HG03159 (cell line): ENCODE measurements at regions not wholly inside any gene's neighbourhood (a gene's known extent, or its start where the extent isn't known, plus 50 kb on each side); places are given as distances from the start of the nearest gene placed in this dataset.

Source experiments
- ATAC-seq: cut with Tn5 transposase; IDR thresholded peaks from one replicate; pipeline ENCODE4 v1.9.1; 2021; ENCODE audit warnings: mild to moderate bottlenecking, moderate library complexity; ENCODE audit not compliant: unreplicated experiment

GRCh38 chr3:3579658-3580057 lies 219.6 kb upstream of the LRRN1 start:
- ATAC-seq, result no peak

DNA sequence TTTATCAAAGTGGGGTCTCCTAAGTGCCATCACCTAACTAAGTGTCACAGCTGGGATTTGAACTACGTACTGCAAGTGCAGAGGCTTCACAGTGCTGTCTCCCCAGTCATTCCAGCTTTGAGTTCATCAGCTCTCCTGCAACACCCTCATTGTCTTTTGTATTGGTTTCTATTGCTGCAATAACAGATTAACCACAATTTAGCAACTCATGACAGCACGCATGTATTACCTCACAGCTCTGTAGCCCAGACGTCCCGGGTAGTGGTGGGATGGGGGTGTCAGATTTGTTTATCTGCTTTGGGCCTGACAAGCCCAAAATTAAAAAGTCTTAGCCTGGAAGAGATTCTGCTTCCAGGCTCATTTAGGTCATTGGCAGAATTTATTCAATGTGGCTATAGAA lies 220.5 kb upstream of the LRRN1 start:
- no peak for ATAC-seq

DNA sequence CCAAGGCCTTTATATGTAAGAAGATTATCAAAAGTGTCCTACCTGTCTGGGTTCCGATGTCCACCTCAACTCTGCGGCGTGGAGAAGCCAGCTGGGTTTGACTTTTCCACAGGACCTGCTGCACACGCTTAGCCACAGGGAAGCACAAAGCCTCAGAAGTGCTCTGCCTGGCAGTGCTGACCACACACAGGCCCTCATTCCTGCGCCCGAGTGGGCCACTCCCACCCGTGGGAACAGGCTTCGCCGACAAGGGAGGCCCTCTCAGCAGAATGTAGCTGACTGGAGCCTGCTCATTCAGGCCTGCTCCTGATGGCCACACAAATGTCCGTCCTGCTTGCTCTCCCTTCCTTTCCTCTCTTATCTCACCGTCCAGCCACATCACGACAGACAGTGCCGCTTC lies 221.4 kb upstream of the LRRN1 start:
- ATAC-seq, result no peak

- ATAC-seq, result no peak
Measured at GRCh38 chr3:3573341-3573740, 225.9 kb upstream of the LRRN1 start.

DNA sequence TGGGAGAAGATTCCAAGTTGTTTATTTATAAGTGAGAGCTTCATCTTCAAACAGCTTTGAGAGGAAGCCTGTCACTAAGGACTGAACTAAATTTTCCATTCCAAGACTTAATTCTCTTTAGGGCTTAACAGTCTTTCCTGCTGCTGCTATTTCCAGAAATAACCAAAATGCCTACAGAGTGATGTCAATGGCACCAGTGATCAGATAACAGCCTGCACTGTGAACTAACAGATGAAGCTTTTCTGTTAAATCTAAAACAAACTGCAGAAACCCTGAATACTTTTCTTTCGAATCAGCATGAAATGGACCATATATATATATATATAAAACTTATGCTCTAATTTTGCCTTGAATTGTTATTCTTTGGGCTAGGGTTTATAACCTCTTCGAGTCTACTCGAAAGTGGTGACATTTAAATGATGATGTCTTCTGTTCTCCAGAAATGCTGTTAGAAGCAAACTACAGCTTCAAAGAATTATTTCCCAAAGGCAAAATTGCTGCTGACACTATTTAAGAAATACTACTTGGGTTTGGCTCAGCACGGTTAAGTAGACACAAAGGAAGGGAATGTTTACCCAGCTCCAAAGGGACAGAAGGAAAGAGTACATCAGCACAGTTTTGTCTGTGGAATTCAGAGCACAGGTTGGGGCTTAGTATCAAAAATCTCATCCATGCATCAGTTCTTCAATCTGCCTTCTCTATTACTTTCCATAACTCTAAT lies 238.5 kb upstream of the LRRN1 start:
- no peak for ATAC-seq

- no peak for ATAC-seq
Measured at GRCh38 chr3:3559786-3560185, 239.4 kb upstream of the LRRN1 start.

DNA sequence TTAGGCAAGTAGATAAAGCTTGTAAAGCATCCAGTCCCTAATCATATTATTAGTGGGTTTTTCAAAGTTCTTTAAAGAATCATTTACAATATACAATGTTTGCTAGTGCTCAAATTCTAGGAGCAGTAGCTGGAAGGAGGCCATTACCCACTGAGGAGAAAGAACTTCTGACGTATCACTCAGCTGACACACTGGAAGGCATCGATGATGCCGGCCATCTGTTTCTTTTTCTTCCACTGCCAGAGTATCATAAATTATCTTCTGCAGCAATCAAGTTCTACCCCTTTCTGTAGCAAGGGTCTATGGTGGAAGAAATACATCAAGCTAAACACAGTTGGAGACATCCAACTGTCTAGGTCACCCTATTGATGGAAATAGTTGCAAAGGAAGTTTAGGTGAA lies 243.2 kb upstream of the LRRN1 start:
- ATAC-seq, result no peak

GRCh38 chr3:3553236-3553635 lies 246.0 kb upstream of the LRRN1 start:
- no peak for ATAC-seq

DNA sequence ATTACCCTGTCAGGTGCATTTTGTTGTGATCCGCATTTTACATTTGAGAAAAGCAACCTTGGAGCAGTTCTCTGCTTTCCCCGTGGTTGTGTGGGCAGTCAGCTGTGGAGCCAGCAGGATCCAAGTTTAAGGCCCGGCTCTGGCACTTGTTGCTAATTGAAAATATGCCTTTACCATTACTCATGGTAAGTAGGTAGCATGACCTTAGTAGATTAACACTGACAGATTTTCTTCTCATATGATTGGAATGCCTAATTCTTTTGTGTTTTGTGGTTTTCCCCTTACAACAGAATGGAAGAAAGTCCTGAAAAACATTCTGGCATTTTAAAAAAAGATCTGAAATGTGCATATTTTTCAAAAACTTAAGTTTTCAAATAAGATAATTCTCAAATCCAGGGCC lies 246.5 kb upstream of the LRRN1 start:
- no peak for ATAC-seq

DNA sequence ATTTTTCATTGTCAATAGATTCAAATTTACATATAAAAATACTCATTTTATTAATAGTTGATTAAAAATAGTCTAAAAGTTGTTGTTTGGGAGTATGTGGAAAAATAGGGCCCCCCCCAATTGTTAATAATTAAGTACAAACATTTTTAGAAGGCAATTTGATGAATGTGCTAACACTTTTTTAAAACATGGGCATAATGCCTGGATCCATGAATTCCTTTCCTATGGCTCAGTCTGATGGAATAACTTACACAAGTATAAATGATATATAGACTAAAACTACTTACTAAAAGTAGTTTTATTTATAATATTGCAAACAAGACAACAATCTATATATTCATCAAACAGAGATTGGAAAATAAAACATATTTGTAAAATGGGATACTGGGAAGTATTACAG lies 247.2 kb upstream of the LRRN1 start:
- ATAC-seq, result no peak

DNA sequence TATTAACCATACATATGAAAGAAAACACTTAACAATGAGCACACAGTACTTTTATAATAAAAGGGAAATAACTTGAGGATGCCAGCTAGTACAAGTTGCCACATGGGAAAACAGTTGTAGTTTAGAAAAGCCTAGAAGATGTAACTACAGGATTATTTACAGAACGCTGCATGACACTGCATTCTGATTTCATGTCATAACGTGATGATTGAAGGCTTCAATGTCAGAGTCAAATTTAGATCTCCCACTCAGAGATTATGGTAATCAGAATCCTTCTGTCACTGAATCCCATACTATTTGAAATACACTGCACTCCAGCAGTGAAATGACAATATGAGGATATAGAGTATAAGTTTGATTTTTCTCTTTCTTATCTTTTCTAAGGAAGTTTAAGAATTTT lies 253.9 kb upstream of the LRRN1 start:
- no peak for ATAC-seq

- no peak for ATAC-seq
Measured at GRCh38 chr3:3538451-3538850, 260.8 kb upstream of the LRRN1 start.

DNA sequence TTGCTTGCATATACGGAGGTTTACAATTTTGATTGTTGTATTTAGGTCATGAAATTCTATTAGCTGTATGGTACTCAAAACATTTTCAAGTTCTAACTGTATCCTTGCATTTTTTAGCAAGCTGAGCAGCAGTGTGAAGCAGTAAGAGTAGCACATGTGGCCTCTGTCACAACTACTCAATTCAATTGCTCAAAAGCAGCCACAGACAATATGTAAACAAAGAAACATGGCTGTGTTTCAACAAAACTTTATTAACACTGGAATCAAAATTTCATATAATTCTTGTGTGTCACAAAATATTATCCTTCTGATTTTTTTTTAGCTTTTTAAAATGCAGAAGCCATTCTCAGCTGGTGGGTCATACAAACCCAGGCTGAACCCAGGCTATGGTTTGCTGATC lies 266.7 kb upstream of the LRRN1 start:
- ATAC-seq, result no peak

DNA sequence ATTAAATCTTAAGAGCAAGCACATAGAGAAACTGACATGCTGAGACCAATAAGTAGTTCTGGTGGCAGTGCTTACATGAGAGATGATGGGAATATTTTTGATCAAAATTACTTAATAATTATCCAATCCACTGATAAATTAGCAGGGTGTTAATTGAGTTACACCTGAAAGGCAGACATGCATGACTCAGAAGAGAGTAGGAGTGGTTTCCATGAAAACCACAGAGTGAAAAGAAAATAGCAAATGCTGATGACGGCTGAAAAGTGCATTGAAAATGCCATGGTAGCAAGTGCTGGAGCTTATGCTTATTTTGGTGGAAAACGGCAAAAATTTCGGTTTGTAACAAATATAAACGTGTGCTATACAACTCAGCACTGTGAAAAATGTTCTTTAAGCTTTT lies 267.8 kb upstream of the LRRN1 start:
- ATAC-seq, result no peak

DNA sequence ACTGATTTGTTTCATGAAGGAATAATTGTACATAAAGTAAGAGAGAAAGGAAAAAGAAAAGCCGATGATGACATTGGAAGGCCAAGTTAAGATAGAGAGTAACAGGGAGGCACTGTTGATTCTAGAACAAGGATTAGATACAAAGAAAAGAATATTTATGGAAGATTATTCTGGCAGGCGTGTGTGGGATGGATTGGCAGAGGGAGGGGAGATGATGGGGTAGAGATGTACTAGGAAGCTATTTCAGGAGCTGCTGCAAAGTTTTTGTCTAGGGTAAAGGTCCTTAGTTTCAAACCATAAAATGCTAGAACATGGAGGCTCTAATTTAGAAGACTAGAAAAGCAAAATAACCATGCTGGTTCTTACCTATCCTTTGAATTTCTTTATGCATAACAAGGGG lies 280.0 kb upstream of the LRRN1 start:
- ATAC-seq, result no peak

DNA sequence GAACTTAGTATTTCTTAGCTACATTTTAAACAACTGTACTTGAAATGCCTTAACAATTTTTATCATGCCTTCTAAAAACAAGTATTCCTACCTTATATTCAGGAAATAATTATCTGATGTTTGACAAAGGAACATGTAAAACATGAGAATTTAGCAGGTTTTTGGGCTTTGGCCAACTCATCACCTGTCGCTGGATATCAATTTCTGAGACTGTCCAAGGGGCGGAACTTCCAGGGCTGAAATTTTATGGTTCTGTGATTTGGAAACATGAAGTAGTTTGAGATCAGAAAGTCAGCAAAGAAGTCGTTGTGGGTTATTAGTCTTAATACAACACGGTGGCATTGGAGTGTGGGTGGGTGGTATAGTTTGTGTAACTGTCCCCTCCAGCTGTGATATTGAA lies 282.2 kb upstream of the LRRN1 start:
- ATAC-seq, result no peak

DNA sequence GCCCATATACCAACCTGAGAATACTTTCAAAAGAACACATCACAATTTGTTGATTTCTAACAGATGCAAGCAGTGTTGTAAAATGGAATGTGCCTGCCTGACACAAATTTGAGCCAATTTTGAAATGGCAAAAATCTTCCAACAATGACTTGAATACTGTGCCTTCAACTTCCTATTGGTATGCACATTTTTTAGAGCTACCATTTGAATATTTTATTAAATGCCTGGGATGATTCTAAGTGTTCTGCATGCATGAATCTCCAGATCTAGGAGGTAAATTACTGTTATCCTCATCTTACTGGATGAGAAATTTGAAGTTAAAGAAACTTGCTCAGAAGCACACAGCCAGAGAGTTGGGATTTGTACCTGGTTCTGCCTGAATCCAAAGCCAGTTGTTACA lies 282.8 kb upstream of the LRRN1 start:
- no peak for ATAC-seq

DNA sequence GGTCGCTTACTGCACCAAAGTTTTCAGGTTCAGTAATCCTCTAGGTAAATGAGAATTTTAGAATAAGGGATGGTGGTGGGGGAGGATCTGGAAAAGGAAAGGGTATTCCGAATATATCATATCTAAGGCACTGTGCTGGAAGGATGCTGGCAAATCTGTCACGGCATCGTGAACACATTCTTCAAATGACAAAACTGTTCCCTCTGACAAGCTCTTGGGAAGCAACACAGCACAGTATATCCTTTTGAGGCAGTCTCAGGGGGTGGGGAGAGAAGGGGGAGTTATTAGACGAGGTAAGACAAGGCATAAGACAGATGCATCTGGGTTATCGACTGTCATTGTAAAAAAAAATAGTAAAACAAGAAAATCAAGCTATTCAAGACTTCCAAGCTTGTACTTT lies 289.6 kb upstream of the LRRN1 start:
- no peak for ATAC-seq

DNA sequence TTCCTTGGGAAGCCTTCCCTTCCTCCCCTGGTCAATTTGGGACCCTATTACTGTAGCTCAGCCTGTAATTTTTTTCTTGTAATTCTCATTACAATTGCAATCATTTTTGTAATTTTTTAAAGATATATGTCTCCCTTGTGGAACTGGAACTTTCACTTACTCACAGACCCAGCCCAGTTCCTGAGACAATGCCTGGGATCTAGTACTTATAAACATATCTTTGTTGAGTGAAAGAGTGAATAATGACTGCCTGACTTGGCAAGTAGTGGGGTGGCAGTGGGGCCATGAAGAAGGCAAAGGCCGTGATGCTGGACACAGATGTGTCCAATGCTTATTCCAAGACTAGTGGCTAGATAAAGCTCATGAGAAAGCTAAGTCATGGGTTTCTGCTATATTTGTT lies 294.5 kb upstream of the LRRN1 start:
- no peak for ATAC-seq

DNA sequence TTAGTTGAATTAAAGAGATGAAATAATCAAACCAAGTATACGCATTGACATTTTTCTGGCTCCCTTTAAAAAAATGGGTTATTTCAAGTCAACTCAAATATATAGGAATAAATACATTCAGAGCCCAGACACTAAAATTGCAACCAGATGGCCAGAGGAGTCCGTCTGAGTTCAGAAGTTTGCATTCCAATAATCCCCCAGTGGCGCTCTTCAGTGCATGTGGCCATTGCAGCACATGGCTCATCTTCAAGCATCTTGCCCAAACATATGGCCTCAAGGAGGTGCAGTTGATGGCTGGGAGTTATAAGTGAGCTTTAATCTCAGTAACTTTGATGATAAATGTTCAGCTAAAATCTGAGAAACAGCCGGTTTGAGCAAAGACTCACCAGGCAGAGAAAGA lies 295.8 kb upstream of the LRRN1 start:
- ATAC-seq, result no peak

DNA sequence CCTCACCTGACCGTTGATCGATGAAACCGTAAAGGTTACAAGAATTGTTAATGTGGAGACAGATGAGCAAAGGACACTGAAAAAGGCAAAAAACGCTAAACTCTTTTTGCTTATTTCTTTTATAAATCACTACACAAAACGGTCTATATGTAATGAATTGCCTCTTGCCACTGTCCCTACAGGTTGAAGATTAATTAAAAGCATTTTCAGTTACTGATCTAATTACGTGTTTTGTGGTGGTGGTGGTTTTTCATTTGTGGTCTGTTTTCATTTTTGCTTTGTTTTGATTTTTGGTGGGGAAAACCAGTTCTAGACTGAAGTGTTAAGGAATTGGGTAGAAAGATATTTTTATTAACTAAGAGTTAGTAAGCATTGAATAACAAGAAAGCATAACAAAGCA lies 299.2 kb upstream of the LRRN1 start:
- no peak for ATAC-seq

DNA sequence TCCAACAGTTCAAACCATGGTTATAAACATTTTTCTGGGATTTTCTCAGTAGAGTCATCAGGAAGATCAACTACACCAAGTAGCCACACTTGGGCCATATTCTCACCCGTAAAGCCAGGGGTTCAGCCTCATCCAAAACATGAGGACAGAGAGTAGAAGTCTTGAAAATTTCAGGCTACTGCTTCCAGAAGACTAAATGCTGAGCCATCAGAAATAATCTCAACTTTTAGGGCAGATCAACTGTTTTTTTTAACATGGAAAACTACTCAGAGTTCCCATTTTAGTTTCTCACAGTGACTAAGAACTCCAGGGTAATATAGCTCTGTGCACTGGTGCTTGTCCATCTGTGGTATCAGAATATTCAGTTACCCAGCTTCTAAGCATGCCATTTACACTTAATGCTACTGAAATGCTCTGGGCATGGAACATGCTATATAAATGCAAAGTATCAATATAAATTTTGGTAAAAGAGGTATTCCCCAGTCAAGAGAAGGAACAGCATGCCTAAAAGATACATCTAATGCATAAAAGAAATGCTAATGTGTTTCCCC lies 300.1 kb upstream of the LRRN1 start:
- no peak for ATAC-seq

GRCh38 chr3:3495611-3496010 lies 303.6 kb upstream of the LRRN1 start:
- no peak for ATAC-seq
